GM23338 (cell line): ENCODE measurements at regions not wholly inside any gene's neighbourhood (a gene's known extent, or its start where the extent isn't known, plus 50 kb on each side); places are given as distances from the start of the nearest gene placed in this dataset.

Experiments used
- ATAC-seq: fragments of 200-7000 bp; cut with Tn5 transposase; 3 replicates; pipeline ENCODE4 v1.9.1; 2020
- DNase-seq: peaks from one replicate; pipeline ENCODE4 v3.0.0-alpha.2; 2015; ENCODE audit warnings: low spot score
- H2AFZ ChIP-seq: fragments of 200-600 bp; sonication (generic); 2 replicates; pipeline ENCODE4 v1.8.0; 2016; ENCODE audit warnings: antibody characterized with exemption, mild to moderate bottlenecking, moderate library complexity
- H3F3A ChIP-seq: fragments of 200-600 bp; sonication (generic); replicated peaks from 2 replicates; pipeline ENCODE4 v1.8.0; 2017; ENCODE audit warnings: antibody characterized with exemption, mixed run types, low read depth
- H3K27ac ChIP-seq: fragments of 200-600 bp; sonication (generic); 2 replicates; pipeline ENCODE4 v1.6.1; 2016; ENCODE audit warnings: low read depth
- H3K27me3 ChIP-seq: fragments of 200-600 bp; sonication (generic); 2 replicates; pipeline ENCODE4 v1.8.0; 2016; ENCODE audit warnings: mild to moderate bottlenecking, mixed run types, moderate library complexity; ENCODE audit not compliant: insufficient read depth
- H3K36me3 ChIP-seq: fragments of 200-600 bp; sonication (generic); 2 replicates; pipeline ENCODE4 v1.8.0; 2016; ENCODE audit warnings: mild to moderate bottlenecking; ENCODE audit not compliant: insufficient read depth
- H3K4me1 ChIP-seq: fragments of 200-600 bp; sonication (generic); 2 replicates; pipeline ENCODE4 v1.8.0; 2016; ENCODE audit warnings: mild to moderate bottlenecking, moderate library complexity; ENCODE audit not compliant: insufficient read depth
- H3K4me2 ChIP-seq: fragments of 200-600 bp; sonication (generic); 2 replicates; pipeline ENCODE4 v1.7.1; 2017; ENCODE audit warnings: mixed run types
- H3K4me3 ChIP-seq: fragments of 200-600 bp; sonication (generic); 2 replicates; pipeline ENCODE4 v1.6.1; 2016; ENCODE audit warnings: mixed run types
- H3K79me2 ChIP-seq: fragments of 200-600 bp; sonication (generic); replicated peaks from 2 replicates; pipeline ENCODE4 v1.8.0; 2017; ENCODE audit warnings: mild to moderate bottlenecking; ENCODE audit not compliant: insufficient read depth
- H3K9me2 ChIP-seq: fragments of 200-600 bp; sonication (generic); 2 replicates; pipeline ENCODE4 v1.8.0; 2017; ENCODE audit not compliant: insufficient read depth
- H4K20me1 ChIP-seq: fragments of 200-600 bp; sonication (generic); replicated peaks from 2 replicates; pipeline ENCODE4 v1.8.0; 2017; ENCODE audit warnings: mild to moderate bottlenecking; ENCODE audit not compliant: insufficient read depth
- H3K27ac Mint-ChIP-seq: 2 replicates; pipeline ENCODE4 v1.8.0; 2020; ENCODE audit warnings: inconsistent platforms, mild to moderate bottlenecking, moderate library complexity, mixed read lengths
- H3K27me3 Mint-ChIP-seq: 3 replicates; pipeline ENCODE4 v1.8.0; 2022; ENCODE audit warnings: low read depth, mild to moderate bottlenecking, moderate library complexity, mixed read lengths, inconsistent platforms; ENCODE audit not compliant: insufficient read depth, poor library complexity
- H3K36me3 Mint-ChIP-seq: 3 replicates; pipeline ENCODE4 v1.8.0; 2021; ENCODE audit warnings: low read depth, mild to moderate bottlenecking, inconsistent platforms, moderate library complexity, mixed read lengths
- H3K4me1 Mint-ChIP-seq: 3 replicates; pipeline ENCODE4 v1.8.0; 2020; ENCODE audit warnings: mild to moderate bottlenecking, inconsistent platforms, mixed read lengths
- H3K4me3 Mint-ChIP-seq: 3 replicates; pipeline ENCODE4 v1.8.0; 2021; ENCODE audit warnings: moderate library complexity, mild to moderate bottlenecking, inconsistent platforms, mixed read lengths
- H3K9me3 Mint-ChIP-seq: 3 replicates; pipeline ENCODE4 v1.8.0; 2020; ENCODE audit warnings: moderate library complexity, mild to moderate bottlenecking, inconsistent platforms, mixed read lengths
- CREB1 ChIP-seq: fragments of 250-450 bp; sonication (Bioruptor Pico); IDR thresholded peaks from 2 replicates; pipeline ENCODE4 v1.5.0; 2020; ENCODE audit warnings: low read depth, mild to moderate bottlenecking, moderate library complexity
- EZH2 ChIP-seq: fragments of 200-600 bp; sonication (generic); IDR thresholded peaks from one replicate; pipeline ENCODE4 v1.8.0; 2017; ENCODE audit warnings: antibody characterized with exemption, mild to moderate bottlenecking, low read depth; ENCODE audit not compliant: unreplicated experiment
- EZH2phosphoT487 ChIP-seq: fragments of 200-600 bp; sonication (generic); IDR thresholded peaks from one replicate; pipeline ENCODE4 v1.8.1; 2018; ENCODE audit warnings: antibody characterized with exemption; ENCODE audit not compliant: unreplicated experiment
- JUNB ChIP-seq: IDR thresholded peaks from one replicate; pipeline ENCODE4 v1.6.1; 2016; ENCODE audit warnings: antibody characterized with exemption; ENCODE audit not compliant: unreplicated experiment
- NANOG ChIP-seq: IDR thresholded peaks from 2 replicates; pipeline ENCODE4 v1.6.1; 2016; ENCODE audit warnings: antibody characterized with exemption, borderline replicate concordance
- POLR2AphosphoS5 ChIP-seq: IDR thresholded peaks from 2 replicates; pipeline ENCODE4 v1.6.1; 2016; ENCODE audit warnings: antibody characterized with exemption, low read depth
- STAT1 ChIP-seq: IDR thresholded peaks from one replicate; pipeline ENCODE4 v1.6.1; 2016; ENCODE audit warnings: antibody characterized with exemption; ENCODE audit not compliant: unreplicated experiment
- ZNF114 ChIP-seq: fragments of 250-450 bp; sonication (Bioruptor Pico); IDR thresholded peaks from 2 replicates; pipeline ENCODE4 v1.5.0; 2020; ENCODE audit warnings: mild to moderate bottlenecking, moderate library complexity
- ZNF331 ChIP-seq: fragments of 250-450 bp; sonication (Bioruptor Pico); IDR thresholded peaks from 2 replicates; pipeline ENCODE4 v1.5.0; 2020; ENCODE audit warnings: low read depth, mild to moderate bottlenecking, moderate library complexity
- ZNF462 ChIP-seq: fragments of 250-450 bp; sonication (Bioruptor Pico); IDR thresholded peaks from 2 replicates; pipeline ENCODE4 v1.5.0; 2020; ENCODE audit warnings: mild to moderate bottlenecking, moderate library complexity

DNA sequence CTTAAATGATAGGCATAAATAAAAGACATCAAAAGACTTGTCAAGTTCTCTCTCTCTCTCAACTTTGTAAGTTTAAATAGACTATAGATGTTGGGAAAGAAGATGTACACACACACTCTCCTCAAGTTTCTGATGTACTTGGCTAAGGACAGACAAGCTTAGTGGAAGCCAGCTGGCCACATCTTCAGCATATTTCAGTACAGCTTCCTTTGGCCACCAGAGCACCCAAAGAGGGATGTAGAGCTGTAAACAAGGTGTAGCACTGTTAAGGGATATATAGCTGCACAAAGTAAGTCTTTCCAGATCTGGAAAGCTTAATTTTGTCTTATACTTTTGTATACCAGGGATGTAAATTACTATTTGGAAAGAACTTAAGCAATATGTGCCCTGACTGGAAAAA lies 64.3 kb upstream of the MSTN start:
- Histone ChIP-seq H3K27ac (no peak overlapping the region), H3K4me1 (no peaks in the 10 kb centered on the region), H3K4me2 (no peak overlapping the region), H3K4me3 (no peak overlapping the region), H3F3A (no peaks in the 10 kb centered on the region), H2AFZ (no peak overlapping the region), H3K36me3 (no peaks in the 10 kb centered on the region), H3K9me2 (no peaks in the 10 kb centered on the region), H3K27me3 (no peaks in the 10 kb centered on the region), H4K20me1 (no peaks in the 10 kb centered on the region), H3K79me2 (no peaks in the 10 kb centered on the region)
- Mint-ChIP-seq H3K27me3 (no peaks in the 10 kb centered on the region), H3K4me3 (no peak overlapping the region), H3K27ac (no peak overlapping the region), H3K4me1 (peaks cover 7% of the 10 kb centered on the region; the same call in 2 of the 3 replicates), H3K9me3 (no peaks in the 10 kb centered on the region), H3K36me3 (no peaks in the 10 kb centered on the region)
- TF ChIP-seq EZH2phosphoT487, result no peak
- no peak for TF ChIP-seq STAT1
- no peak for TF ChIP-seq POLR2AphosphoS5
- no peak for TF ChIP-seq JUNB
- no peak for TF ChIP-seq NANOG
- TF ChIP-seq CREB1 (CRISPR knock-in tag), result no peak
- no peak for TF ChIP-seq ZNF462 (CRISPR knock-in tag)
- no peak for TF ChIP-seq EZH2
- TF ChIP-seq ZNF114 (CRISPR knock-in tag), result no peak
- no peak for TF ChIP-seq ZNF331 (CRISPR knock-in tag)
- ATAC-seq (no peak), DNase-seq (no peak)
